Neuronal stem cell (in vitro differentiated cells): ENCODE measurements at regions not wholly inside any gene's neighbourhood (a gene's known extent, or its start where the extent isn't known, plus 50 kb on each side); places are given as distances from the start of the nearest gene placed in this dataset.

ENCODE experiments used
- DNase-seq: peaks from one replicate; pipeline ENCODE4 v3.0.0-alpha.2; 2013; ENCODE audit warnings: low spot score
- H2AFZ ChIP-seq: one replicate; pipeline ENCODE4 v1.6.1; 2013; ENCODE audit warnings: mild to moderate bottlenecking, low read length, inconsistent platforms
- H2AK5ac ChIP-seq: 2 replicates; pipeline ENCODE4 v1.6.1; 2013; ENCODE audit warnings: low read depth, mild to moderate bottlenecking, inconsistent platforms, low read length, moderate library complexity, mixed read lengths
- H2BK120ac ChIP-seq: 2 replicates; pipeline ENCODE4 v1.6.1; 2013; ENCODE audit warnings: low read depth, mild to moderate bottlenecking, inconsistent platforms, low read length, moderate library complexity, mixed read lengths
- H2BK12ac ChIP-seq: one replicate; pipeline ENCODE4 v1.6.1; 2013; ENCODE audit warnings: low read length, inconsistent platforms
- H2BK15ac ChIP-seq: 2 replicates; pipeline ENCODE4 v1.6.1; 2013; ENCODE audit warnings: mild to moderate bottlenecking, low read length, inconsistent platforms, mixed read lengths
- H2BK5ac ChIP-seq: one replicate; pipeline ENCODE4 v1.6.1; 2013; ENCODE audit warnings: inconsistent platforms, mild to moderate bottlenecking, low read length, moderate library complexity
- H3K14ac ChIP-seq: one replicate; pipeline ENCODE4 v1.6.1; 2013; ENCODE audit warnings: low read length, inconsistent platforms
- H3K18ac ChIP-seq: 2 replicates; pipeline ENCODE4 v1.6.1; 2013; ENCODE audit warnings: low read length, inconsistent platforms
- H3K23ac ChIP-seq: 2 replicates; pipeline ENCODE4 v1.6.1; 2013; ENCODE audit warnings: low read depth, mild to moderate bottlenecking, mixed read lengths, low read length, inconsistent platforms; ENCODE audit not compliant: poor library complexity
- H3K27ac ChIP-seq: replicated peaks from 3 replicates; pipeline ENCODE4 v1.5.1; 2013; ENCODE audit warnings: low read length, inconsistent platforms
- H3K27me3 ChIP-seq, 3 experiments: 2 replicates each; pipeline ENCODE4 v1.6.1; 2013; ENCODE audit warnings: low read length in 3 of 3, mild to moderate bottlenecking in 2 of 3, inconsistent platforms in 1 of 3, low read depth in 1 of 3, mixed read lengths in 1 of 3, moderate library complexity in 1 of 3; ENCODE audit not compliant: control insufficient read depth in 3 of 3, insufficient read depth in 3 of 3
- H3K36me3 ChIP-seq, 2 donors: replicated peaks in 1 of 2; 2 replicates each; pipeline ENCODE4 v1.6.1; 2013; ENCODE audit warnings: low read length in 2 of 2; ENCODE audit not compliant: control insufficient read depth in 2 of 2, insufficient read depth in 2 of 2
- H3K4ac ChIP-seq: 2 replicates; pipeline ENCODE4 v1.6.1; 2013; ENCODE audit warnings: inconsistent platforms, mild to moderate bottlenecking, low read length, moderate library complexity
- H3K4me1 ChIP-seq, 2 donors: 1 replicate in 1 of 2; 2 replicates in 1 of 2; pipeline ENCODE4 v1.6.1; 2013; ENCODE audit warnings: low read length in 2 of 2, low read depth in 1 of 2; ENCODE audit not compliant: control insufficient read depth in 2 of 2, insufficient read depth in 1 of 2
- H3K4me2 ChIP-seq: one replicate; pipeline ENCODE4 v1.6.1; 2013; ENCODE audit warnings: mild to moderate bottlenecking, low read length, inconsistent platforms; ENCODE audit not compliant: insufficient read depth, poor library complexity, severe bottlenecking
- H3K4me3 ChIP-seq, 2 donors: 2 replicates each; pipeline ENCODE4 v1.5.1; 2013; ENCODE audit warnings: low read length in 2 of 2, mild to moderate bottlenecking in 2 of 2, inconsistent platforms in 1 of 2, moderate library complexity in 1 of 2
- H3K79me1 ChIP-seq: one replicate; pipeline ENCODE4 v1.6.1; 2013; ENCODE audit warnings: low read depth, mild to moderate bottlenecking, inconsistent platforms, low read length, moderate library complexity
- H3K9ac ChIP-seq: one replicate; pipeline ENCODE4 v1.6.1; 2013; ENCODE audit warnings: mild to moderate bottlenecking, low read depth, low read length, inconsistent platforms; ENCODE audit not compliant: poor library complexity
- H3K9me3 ChIP-seq, 2 donors: replicated peaks in 1 of 2; 2 replicates each; pipeline versions ENCODE3 to v1.6.1; 2013; ENCODE audit warnings: low read length in 2 of 2, mild to moderate bottlenecking in 2 of 2, inconsistent platforms in 1 of 2, low read depth in 1 of 2, mixed read lengths in 1 of 2, moderate library complexity in 1 of 2; ENCODE audit not compliant: control insufficient read depth in 2 of 2, insufficient read depth in 1 of 2
- H4K8ac ChIP-seq: one replicate; pipeline ENCODE4 v1.6.1; 2013; ENCODE audit warnings: low read depth, mild to moderate bottlenecking, inconsistent platforms, low read length, moderate library complexity
- H4K91ac ChIP-seq: one replicate; pipeline ENCODE4 v1.6.1; 2013; ENCODE audit warnings: low read length, low read depth, mild to moderate bottlenecking, inconsistent platforms; ENCODE audit not compliant: poor library complexity
- WGBS, 2 donors: extraction: QIAGEN DNeasy Blood & Tissue Kit; methylation state at CpG; one replicate each; pipeline ENCODE4 v1.1.7; 2013; ENCODE audit warnings: missing lambda C conversion rate in 2 of 2, mixed read lengths in 1 of 2; ENCODE audit not compliant: insufficient read length in 2 of 2, insufficient replicate concordance in 1 of 2; ENCODE audit errors: extremely low coverage in 2 of 2; 5-methylcytosine and 5-hydroxymethylcytosine counted together

DNA sequence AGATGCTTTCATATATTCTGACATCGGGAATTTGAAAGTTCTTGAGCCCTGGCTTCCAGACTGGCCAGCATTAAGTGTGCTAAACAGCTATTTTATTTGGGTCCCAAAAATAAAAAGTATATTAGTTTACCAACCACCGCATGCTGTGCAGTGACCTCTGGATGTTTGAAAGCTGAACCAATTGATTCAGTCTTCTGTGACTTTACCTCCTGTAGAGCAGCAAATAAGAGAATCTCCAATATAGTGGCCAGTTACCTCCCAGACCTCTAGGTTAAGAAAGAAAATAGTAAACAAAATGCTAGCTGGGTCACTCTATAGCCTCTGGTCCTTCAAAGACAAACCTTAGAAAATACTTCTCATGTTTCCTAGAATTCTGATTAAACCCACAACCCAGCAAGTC is 424.6 kb upstream of the NFE2L3 start:
- Histone ChIP-seq H2BK5ac (no peak overlapping the region), H3K27ac (peak overlapping the region; percentile 40), H3K4me1 (peaks cover 23 to 63% of the 10 kb centered on the region in 2 donors), H3K9ac (no peak overlapping the region), H3K4me3 (no peak overlapping the region), H2BK15ac (no peak overlapping the region), H2BK12ac (no peak overlapping the region), H2BK120ac (no peak overlapping the region), H3K4ac (no peak overlapping the region), H3K79me1 (no peaks in the 10 kb centered on the region), H3K14ac (no peak overlapping the region), H4K91ac (no peak overlapping the region), H3K9me3 (no peaks in the 10 kb centered on the region), H3K36me3 (no peaks in the 10 kb centered on the region), H4K8ac (no peak overlapping the region), H3K18ac (no peak overlapping the region), H3K4me2 (no peak overlapping the region), H2AK5ac (no peak overlapping the region), H2AFZ (no peak overlapping the region), H3K23ac (no peak overlapping the region), H3K27me3 (no peaks in the 10 kb centered on the region)
- no peak for DNase-seq
- WGBS, 2 donors = no CpG with 5 or more reads among the region's 2 CpGs

DNA sequence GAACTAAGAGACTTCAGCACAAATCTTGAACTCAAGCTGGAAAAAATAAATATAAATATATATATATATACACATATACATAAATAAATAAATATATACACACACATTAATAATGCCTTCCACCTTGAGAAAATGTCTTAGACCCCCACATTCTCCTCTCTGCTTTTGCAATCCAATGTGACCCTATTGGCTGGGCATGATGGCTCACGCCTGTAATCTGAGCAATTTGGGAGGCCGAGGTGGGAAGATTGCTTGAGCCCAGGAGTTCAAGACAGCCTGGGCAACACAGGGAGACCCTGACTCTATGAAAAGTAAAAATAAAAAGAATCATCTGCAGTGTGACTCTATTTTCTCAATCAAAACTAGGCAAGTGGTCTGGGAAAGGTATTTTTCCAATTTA is 424.1 kb upstream of the NFE2L3 start:
- no peak overlapping the region for H3K4me3 ChIP-seq
- H3K4me2 ChIP-seq = no peak overlapping the region
- no peaks in the 10 kb centered on the region for H3K79me1 ChIP-seq
- H2BK5ac ChIP-seq = no peak overlapping the region
- peaks cover 23 to 64% of the 10 kb centered on the region in 2 donors for H3K4me1 ChIP-seq
- H3K23ac ChIP-seq = no peak overlapping the region
- H2BK12ac ChIP-seq = no peak overlapping the region
- no peak overlapping the region for H3K4ac ChIP-seq
- no peak overlapping the region for H3K14ac ChIP-seq
- DNase-seq = no peak
- H2AK5ac ChIP-seq = no peak overlapping the region
- no peaks in the 10 kb centered on the region for H3K36me3 ChIP-seq
- no CpG with 5 or more reads among the region's 2 CpGs for WGBS, 2 donors
- no peak overlapping the region for H2BK120ac ChIP-seq
- H2BK15ac ChIP-seq = no peak overlapping the region
- H3K27me3 ChIP-seq = no peaks in the 10 kb centered on the region
- H3K27ac ChIP-seq = no peak overlapping the region
- no peak overlapping the region for H2AFZ ChIP-seq
- H3K9me3 ChIP-seq = peaks cover 0 to 2% of the 10 kb centered on the region in 2 donors
- no peak overlapping the region for H3K18ac ChIP-seq
- H3K9ac ChIP-seq = no peak overlapping the region
- H4K91ac ChIP-seq = no peak overlapping the region
- no peak overlapping the region for H4K8ac ChIP-seq

DNA sequence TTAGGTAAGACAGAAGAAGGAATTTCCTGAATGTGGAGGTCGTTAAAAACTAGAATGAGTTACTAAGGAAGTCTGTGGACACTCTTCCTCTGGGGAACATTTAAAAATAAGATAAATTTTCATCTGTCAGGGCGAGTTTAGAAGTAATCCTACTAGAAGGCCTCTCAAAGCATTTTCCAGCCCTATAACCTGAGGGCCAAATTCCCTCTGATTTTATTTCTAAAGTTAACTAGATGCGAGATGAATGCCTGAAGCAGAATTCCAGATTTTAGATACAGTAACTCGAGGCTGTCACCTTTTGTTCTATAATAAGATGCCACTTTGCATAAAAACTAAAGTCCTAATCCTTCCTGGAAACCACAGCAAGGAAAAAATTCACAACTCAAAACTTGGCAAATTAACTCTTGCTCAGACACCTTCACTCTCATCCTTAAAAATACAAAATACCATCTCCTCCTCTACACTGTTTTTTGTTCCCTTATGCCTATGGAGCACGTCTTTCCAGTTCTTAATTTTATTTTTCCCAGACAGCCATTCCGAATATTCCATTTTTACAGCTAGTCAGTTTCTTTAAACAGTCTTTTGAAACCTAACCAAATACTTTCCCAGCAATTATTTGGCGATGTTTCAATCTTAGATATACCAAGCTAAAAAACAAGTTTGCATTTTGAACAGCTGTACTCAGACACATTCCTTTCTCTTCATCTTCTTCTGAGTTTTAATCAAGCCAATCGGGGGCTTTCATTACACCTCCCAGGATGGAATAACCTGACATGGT is 420.7 kb upstream of the NFE2L3 start:
- Histone ChIP-seq H3K27me3 (no peaks in the 10 kb centered on the region), H3K9me3 (peaks cover 0 to 4% of the 10 kb centered on the region in 2 donors), H2BK12ac (no peak overlapping the region), H3K4me1 (peaks cover 18 to 47% of the 10 kb centered on the region in 2 donors), H2AK5ac (no peak overlapping the region), H2BK5ac (no peak overlapping the region), H3K36me3 (no peaks in the 10 kb centered on the region), H3K18ac (no peak overlapping the region), H3K14ac (no peak overlapping the region), H3K23ac (no peak overlapping the region), H3K4me2 (no peak overlapping the region), H3K4me3 (no peak overlapping the region), H2BK15ac (no peak overlapping the region), H3K79me1 (no peaks in the 10 kb centered on the region), H2BK120ac (no peak overlapping the region), H3K27ac (no peak overlapping the region), H4K91ac (no peak overlapping the region), H3K4ac (no peak overlapping the region), H4K8ac (no peak overlapping the region), H2AFZ (no peak overlapping the region), H3K9ac (no peak overlapping the region)
- no CpG with 5 or more reads among the region's 8 CpGs for WGBS, 2 donors
- DNase-seq = no peak

DNA sequence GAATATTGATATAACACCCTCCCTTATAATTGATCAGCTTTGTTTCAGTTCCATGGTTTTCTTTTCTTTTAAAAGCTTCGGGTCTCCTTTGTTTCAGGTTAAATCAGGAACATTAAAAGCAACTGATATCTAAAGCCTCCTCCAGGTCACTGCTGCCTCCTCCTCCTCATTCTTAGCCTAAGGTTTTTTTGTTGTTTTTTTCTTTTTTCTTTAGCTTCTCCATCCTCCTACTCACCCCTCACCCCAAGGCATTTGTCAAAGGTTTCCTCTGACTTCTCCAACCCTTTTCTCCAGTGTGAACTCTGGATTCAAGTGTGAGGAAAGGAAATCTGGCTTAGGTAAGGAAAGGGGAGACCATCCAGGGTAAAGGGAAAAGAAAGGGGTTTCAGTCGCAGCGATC is 420.2 kb upstream of the NFE2L3 start:
- H3K4ac ChIP-seq = no peak overlapping the region
- no peak overlapping the region for H3K9ac ChIP-seq
- no peak overlapping the region for H4K91ac ChIP-seq
- WGBS, 2 donors = no CpG with 5 or more reads among the region's 3 CpGs
- no peak overlapping the region for H3K23ac ChIP-seq
- no peak overlapping the region for H4K8ac ChIP-seq
- H2BK12ac ChIP-seq = no peak overlapping the region
- no peaks in the 10 kb centered on the region for H3K36me3 ChIP-seq
- no peaks in the 10 kb centered on the region for H3K79me1 ChIP-seq
- no peak overlapping the region for H2BK15ac ChIP-seq
- H2BK5ac ChIP-seq = no peak overlapping the region
- H3K4me3 ChIP-seq = no peak overlapping the region
- H2AK5ac ChIP-seq = no peak overlapping the region
- no peak for DNase-seq
- no peak overlapping the region for H3K27ac ChIP-seq
- peaks cover 14 to 44% of the 10 kb centered on the region in 2 donors for H3K4me1 ChIP-seq
- no peak overlapping the region for H2BK120ac ChIP-seq
- H3K14ac ChIP-seq = no peak overlapping the region
- H3K9me3 ChIP-seq = peaks cover 0 to 4% of the 10 kb centered on the region in 2 donors
- no peak overlapping the region for H3K4me2 ChIP-seq
- no peak overlapping the region for H3K18ac ChIP-seq
- H2AFZ ChIP-seq = no peak overlapping the region
- H3K27me3 ChIP-seq = no peaks in the 10 kb centered on the region
